ENCODE measurements at regions not wholly inside any gene's neighbourhood (a gene's known extent, or its start where the extent isn't known, plus 50 kb on each side); places are given as distances from the start of the nearest gene placed in this dataset.

DNA sequence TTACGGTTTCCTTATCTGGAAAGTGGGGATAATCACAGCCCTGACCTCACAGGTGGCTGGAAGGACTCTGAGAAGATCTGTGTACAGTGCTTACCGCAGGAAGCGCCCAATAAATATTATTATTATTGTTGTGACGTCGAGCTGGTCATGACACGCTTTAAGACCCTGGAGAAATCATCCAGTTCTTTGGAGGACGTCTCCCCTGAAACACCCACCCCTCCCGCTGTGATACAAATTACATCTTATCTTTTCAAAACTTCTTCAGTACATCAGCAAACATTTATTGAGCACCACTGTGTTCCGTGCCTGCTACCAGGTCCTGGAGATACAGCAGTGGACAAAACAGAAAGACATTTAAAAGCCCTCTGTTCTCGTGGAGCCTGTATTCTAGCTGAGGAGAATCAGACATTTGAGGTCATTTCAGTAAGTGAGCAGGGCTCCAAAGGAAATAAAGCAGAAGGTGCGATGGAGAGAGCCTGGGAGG is 118.7 kb downstream of the CEBPB start:
- intact Hi-C loops (cut with DNase I; ENCODE audit: low total_unique reads), result no loop called here
- Histone ChIP-seq H3K36me3 (no peaks in the 10 kb centered on the region), H3K4me3 (peak overlapping the region in 1 of 3 donors; percentile 41), H3K9me3 (no peaks in the 10 kb centered on the region), H3K27ac (peak overlapping the region; percentile 91 to 96), H3K4me1 (peaks cover 25 to 44% of the 10 kb centered on the region in 2 donors), H3K27me3 (no peaks in the 10 kb centered on the region)
- TF ChIP-seq, protein P1, sequence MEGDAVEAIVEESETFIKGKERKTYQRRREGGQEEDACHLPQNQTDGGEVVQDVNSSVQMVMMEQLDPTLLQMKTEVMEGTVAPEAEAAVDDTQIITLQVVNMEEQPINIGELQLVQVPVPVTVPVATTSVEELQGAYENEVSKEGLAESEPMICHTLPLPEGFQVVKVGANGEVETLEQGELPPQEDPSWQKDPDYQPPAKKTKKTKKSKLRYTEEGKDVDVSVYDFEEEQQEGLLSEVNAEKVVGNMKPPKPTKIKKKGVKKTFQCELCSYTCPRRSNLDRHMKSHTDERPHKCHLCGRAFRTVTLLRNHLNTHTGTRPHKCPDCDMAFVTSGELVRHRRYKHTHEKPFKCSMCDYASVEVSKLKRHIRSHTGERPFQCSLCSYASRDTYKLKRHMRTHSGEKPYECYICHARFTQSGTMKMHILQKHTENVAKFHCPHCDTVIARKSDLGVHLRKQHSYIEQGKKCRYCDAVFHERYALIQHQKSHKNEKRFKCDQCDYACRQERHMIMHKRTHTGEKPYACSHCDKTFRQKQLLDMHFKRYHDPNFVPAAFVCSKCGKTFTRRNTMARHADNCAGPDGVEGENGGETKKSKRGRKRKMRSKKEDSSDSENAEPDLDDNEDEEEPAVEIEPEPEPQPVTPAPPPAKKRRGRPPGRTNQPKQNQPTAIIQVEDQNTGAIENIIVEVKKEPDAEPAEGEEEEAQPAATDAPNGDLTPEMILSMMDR (IDR thresholded peaks at IDR 0.05), result no peak
- TF ChIP-seq POLR2AphosphoS5 (IDR thresholded peaks at IDR 0.05) (no peak), POLR2A (IDR thresholded peaks at IDR 0.05) (no peak)
- DNase-seq (ENCODE audit: low spot score in 2 of 2), result no peak

DNA sequence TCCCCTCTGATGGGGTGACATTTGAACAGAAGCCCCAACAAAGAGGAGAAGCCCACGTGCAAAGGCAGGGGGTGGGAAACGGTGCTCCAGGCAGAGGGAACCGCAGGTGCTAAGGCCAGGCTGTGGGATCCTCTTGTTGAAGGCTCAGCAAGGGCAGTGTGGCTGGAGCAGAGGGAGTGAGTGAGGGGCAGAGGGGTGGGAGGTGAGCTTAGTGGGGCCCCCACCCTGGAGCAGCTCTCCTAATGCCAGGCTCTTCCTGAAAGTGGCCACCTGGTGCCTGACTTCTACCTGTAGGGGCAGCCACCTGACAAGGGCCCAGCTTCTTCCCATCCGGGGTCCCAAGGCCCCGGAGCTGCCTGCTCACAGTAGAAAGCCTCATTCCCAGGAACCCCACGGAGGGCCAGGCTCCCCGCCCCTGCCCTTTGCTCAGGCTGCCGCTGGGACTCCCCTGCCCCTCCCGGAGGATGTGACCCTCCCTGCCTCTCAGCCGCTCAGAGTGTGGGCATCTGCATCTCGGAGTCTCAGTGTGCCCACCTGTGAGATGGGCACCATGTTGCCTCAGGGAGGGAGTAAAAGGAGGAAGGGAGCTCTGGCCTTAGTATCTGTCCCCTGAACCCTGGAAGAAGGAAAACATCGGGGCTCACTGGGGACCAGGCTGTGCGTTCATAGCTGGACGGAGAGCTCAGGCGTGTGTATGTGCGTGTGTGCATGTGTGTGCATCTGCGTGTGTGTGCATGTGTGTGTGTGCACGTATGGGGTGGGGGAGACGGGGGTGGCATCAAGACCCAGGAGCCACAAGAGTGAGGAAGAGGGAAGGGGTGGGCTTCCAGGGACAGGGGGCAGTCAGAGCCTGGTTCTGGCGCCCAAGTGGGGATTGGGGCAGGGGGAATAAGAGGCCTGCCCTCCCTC is 119.4 kb downstream of the CEBPB start:
- intact Hi-C loops (cut with DNase I; ENCODE audit: low total_unique reads), result no loop called here
- TF ChIP-seq, protein P1 (IDR thresholded peaks at IDR 0.05), result no peak
- TF ChIP-seq POLR2A (IDR thresholded peaks at IDR 0.05) (no peak), POLR2AphosphoS5 (IDR thresholded peaks at IDR 0.05) (no peak)
- DNase-seq (ENCODE audit: low spot score in 2 of 2), result no peak
- peaks cover 18 to 38% of the 10 kb centered on the region in 2 donors for H3K4me1 ChIP-seq
- no peaks in the 10 kb centered on the region for H3K27me3 ChIP-seq
- no peaks in the 10 kb centered on the region for H3K36me3 ChIP-seq
- peak overlapping the region; percentile 91 to 96 for H3K27ac ChIP-seq
- H3K9me3 ChIP-seq, result no peaks in the 10 kb centered on the region
- no peak overlapping the region for H3K4me3 ChIP-seq

DNA sequence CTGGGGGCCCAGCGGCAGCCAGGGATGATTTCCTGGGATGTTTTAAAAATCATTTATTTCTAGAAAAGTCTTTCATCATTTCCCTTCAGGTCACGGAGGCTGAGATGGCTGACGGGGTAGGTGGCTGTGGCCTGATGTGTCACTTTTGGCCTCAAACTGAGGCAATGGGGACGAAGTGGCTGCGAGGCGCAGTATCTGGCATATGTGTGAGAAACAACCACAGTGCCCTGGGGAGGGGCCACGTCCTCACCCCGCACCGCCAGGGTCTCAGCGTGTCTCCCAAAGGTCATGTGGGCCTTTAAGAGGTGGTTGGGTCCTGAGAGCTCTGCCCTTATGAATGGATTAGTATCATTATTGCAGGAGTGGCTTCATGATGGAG is 120.0 kb downstream of the CEBPB start:
- no peaks in the 10 kb centered on the region for H3K36me3 ChIP-seq
- peaks cover 18 to 32% of the 10 kb centered on the region in 2 donors for H3K4me1 ChIP-seq
- no peaks in the 10 kb centered on the region for H3K9me3 ChIP-seq
- H3K27me3 ChIP-seq, result no peaks in the 10 kb centered on the region
- no peak for DNase-seq (ENCODE audit: low spot score in 2 of 2)
- H3K4me3 ChIP-seq, result no peak overlapping the region
- intact Hi-C loops (cut with DNase I; ENCODE audit: low total_unique reads), result no loop called here
- H3K27ac ChIP-seq, result peak overlapping the region; percentile 91 to 96
- no peak for TF ChIP-seq POLR2A (IDR thresholded peaks at IDR 0.05)
- TF ChIP-seq, protein P1 (IDR thresholded peaks at IDR 0.05), result no peak
- no peak for TF ChIP-seq POLR2AphosphoS5 (IDR thresholded peaks at IDR 0.05)

DNA sequence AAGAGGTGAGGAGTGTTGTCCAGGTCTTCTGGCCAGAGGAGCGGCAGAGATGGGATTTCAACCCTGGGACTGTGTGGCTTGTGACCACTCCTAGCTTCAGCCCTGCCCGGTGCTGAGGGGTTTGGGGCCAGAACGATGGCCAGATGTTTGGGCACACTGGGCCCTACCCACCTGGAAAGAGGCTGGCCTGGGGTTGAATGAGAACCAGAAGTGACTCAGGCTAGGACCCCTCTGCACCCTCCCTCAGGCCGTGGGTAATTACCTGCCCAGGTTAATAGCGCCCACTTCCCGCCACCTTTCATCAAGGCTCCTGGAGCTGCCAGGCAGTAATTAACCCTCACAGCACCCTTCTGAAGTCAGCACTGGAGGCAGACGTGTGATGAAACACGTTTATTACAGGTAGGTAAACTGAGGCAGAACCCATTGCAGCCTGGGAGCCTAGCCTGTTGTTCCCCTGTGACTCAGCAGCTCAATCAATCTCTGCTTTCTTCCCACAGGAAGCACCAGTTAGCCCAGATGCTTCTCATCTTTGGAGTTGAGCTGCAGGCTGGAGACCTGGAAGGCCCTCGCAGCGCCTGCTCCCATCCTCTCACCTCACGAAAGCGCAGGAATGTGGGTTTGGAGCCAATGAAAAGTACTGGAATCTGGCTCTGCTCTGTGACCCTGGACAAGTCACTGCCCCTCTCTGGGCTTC is 120.8 kb downstream of the CEBPB start:
- H3K27ac ChIP-seq, result peak overlapping the region; percentile 91 to 96
- no peak for DNase-seq (ENCODE audit: low spot score in 2 of 2)
- TF ChIP-seq, protein P1 (IDR thresholded peaks at IDR 0.05), result no peak
- TF ChIP-seq POLR2AphosphoS5 (IDR thresholded peaks at IDR 0.05), result no peak
- no peak for TF ChIP-seq POLR2A (IDR thresholded peaks at IDR 0.05)
- H3K4me1 ChIP-seq, result peaks cover 15 to 24% of the 10 kb centered on the region in 2 donors
- intact Hi-C loops (cut with DNase I; ENCODE audit: low total_unique reads), result no loop called here
- no peak overlapping the region for H3K4me3 ChIP-seq
- no peaks in the 10 kb centered on the region for H3K9me3 ChIP-seq
- H3K27me3 ChIP-seq, result no peaks in the 10 kb centered on the region
- H3K36me3 ChIP-seq, result no peaks in the 10 kb centered on the region

Measured in breast epithelium (tissue), 4 donors.